ENCODE measurements at regions not wholly inside any gene's neighbourhood (a gene's known extent, or its start where the extent isn't known, plus 50 kb on each side); places are given as distances from the start of the nearest gene placed in this dataset.
"Not testable (repeated sequence)": the region's sequence is repeated elsewhere in the genome, so short reads cannot be mapped to it uniquely, and the experiment has no call there.

DNA sequence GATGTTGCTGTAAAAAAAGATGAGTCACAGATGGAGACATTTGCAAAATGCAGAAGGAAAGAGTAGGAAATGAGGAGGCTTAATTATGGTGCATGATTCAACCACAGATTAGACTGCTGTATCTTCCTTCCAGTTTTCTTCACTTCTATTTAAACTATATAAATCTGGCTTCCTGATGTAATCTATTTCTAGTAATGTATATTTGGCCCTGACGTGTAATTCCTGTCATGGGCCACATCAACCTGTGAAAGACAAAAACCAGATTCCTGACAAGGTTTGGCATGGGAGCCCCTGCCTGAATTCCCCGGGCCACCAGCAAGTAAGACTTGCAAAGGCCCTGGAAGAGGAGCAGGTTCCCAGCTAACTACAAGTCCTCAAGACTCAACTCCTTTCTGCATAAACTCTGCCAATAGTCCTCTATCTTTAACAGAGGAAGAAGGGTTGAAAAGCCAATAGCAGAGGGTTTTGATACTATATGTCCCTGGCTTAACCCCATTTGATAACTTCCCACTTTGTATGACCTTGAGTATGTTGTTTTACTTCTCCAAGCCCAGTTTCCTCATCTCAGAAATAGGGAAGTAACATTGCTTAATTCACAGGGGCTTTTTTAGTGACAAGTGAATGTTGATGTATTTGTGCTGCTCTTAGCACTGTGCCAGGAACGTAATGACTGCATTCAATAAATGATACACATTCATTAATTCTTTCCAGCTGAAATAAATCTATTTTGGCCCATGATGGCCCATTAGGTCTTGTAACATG, 172.7 kb downstream of the SPRY2 start:
- DNase-seq, result no peak

- no peak for DNase-seq
These were observed 174.6 kb downstream of the SPRY2 start for GRCh38 chr13:80166352-80166751.

- no peak for DNase-seq
These were observed 176.5 kb downstream of the SPRY2 start for GRCh38 chr13:80164462-80164861.

GRCh38 chr13:80161896-80162295, 179.0 kb downstream of the SPRY2 start:
- DNase-seq, result no peak

DNA sequence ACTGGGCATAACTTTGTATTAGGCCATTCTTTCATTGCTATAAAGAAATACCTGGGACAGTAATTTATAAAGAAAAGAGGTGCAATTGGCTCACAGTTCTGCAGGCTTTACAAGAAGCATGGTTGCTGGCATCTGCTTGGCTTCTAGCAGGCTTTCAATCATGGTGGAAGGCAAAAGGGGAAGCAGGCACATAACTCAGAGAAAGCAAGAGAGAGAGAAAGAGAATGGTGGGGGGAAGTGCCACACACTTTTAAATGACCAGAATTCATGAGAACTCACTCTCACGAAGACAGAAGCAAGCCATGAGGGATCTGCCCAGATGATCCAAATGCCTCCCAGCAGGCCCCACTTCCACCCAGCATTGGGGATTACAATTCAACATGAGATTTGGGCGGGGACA, 179.7 kb downstream of the SPRY2 start:
- no peak for DNase-seq

GRCh38 chr13:80160110-80160509, 180.8 kb downstream of the SPRY2 start:
- DNase-seq, result no peak

DNA sequence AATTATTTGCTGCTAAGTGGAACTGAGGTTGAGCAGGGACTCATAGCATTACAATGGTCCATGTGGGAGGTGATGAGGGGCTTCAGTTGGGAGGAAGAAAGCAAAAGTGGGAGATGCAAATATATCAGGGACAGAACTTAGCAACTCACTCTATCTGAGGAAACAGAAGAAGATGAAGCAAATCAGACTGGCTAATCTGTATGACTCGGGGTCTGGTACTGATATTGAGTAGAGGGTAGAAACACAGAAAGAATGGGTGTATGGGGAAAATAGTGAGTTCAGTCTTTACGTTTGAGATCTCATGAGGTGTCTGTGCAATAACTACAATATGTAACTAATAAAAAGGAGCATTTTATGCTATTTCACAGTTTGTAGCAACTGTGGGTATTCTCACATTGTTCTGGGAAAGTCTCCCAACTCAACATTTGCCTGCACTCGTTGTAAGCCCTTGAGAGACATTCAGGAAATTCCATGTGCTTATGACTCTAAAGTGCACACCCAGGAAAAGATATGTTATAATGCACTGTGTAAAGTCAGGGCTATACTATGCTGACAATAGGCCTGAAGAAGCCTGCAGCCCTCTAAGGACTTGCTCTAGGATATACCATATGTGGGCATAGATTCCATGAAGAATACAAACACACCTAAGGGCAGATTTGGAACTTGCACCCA, 183.5 kb downstream of the SPRY2 start:
- DNase-seq, result no peak

- DNase-seq, result not testable (repeated sequence)
These were observed 188.8 kb downstream of the SPRY2 start for GRCh38 chr13:80152142-80152541.

- DNase-seq, result no peak
These were observed 189.9 kb downstream of the SPRY2 start for GRCh38 chr13:80151016-80151415.

DNA sequence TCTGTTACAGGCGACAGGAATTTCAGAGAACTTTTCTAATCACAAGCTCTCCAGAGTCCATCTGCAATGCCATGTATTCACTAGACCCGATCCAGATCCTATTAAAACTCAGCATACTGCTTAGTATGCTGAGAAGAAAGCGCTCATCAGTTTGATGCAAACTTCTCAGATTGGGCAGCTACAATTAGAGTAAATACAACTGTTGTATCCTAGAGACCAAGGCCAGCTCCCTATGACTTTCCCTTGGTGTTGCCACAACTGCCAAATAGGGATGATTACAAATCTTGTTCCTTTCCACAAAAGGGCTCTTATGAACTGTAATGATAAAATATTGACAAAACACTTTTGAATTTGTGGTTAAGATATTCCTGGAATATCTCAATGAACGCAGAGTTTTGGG, 191.2 kb downstream of the SPRY2 start:
- DNase-seq, result no peak

GRCh38 chr13:80145171-80145690, 195.7 kb downstream of the SPRY2 start:
- no peak for DNase-seq

DNA sequence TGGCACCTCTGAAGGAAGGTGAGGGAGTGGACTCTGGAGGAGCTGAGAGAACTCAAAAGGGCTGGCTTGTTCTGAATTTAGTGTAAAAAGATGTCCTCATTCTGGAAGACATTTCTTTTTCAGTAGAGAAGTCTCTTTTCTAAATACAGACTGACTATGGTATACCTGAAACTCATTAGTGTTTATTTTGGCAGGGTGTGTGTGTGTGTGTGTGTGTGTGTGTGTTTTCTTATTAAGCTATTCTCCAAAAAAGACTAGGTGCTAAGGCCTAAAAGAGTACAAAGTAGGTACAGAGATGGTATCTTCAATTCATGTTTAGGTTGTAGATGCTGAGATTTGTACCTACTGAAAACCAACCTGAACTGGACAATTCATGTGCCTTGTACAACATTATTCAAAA, 196.4 kb downstream of the SPRY2 start:
- no peak for DNase-seq

GRCh38 chr13:80141123-80141849, 199.6 kb downstream of the SPRY2 start:
- DNase-seq, result no peak

DNA sequence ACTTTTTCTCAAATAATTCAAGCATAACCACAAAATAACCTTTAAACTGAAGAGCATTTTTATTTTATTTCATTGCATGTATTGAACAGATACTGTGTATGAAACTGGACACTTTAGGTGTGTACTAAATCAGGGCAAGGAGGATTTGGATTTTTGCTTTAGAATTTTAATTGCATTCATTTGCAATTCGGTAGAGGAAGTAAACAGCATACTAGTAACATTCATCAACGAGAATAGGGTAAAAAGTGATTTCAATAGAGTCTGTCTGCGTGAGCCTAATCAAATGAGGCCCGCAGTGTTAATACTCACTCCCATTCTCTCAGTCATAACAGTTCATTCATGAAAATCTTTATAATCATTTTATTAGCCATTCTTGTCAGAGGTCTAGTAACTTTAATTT, 200.2 kb downstream of the SPRY2 start:
- no peak for DNase-seq

GRCh38 chr13:80139196-80139595, 201.7 kb downstream of the SPRY2 start:
- DNase-seq, result no peak

DNA sequence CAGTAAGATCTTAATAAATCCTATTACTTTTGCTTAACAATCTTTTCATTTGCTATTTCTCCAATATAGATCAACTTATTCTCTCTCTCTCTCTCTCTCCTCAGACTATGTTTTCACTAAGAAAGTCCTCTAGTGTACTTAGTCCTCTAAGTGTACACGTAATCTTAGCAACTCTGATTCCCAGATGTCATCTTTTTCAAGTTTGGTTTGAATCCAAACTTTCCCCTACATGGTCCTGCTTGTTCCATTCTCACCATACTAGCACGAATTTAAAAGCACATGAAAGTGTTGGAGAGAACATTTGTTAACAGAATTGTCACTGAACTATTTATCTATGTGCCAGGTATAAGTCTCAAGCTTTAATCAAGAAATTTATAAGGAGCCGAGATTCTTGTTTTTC, 202.9 kb downstream of the SPRY2 start:
- DNase-seq, result no peak

DNA sequence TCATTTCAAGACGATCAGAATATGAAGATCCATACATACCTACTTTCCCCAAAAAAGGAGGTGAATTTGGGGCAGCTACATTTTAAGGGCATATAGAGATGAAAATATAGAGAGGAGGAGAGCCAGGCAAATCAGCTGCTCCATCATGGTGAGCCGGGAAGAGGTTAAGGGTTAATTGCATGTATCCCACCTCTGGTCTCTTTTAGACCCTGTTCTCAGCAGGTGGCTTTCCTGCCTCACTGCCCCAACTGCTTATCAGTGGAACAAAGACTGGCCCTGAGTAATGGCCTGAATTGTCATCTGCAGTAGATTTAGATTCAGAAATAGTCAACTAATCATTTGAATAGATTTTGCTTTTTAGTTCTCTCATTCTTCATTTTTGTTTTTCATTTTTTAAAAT, 206.6 kb downstream of the SPRY2 start:
- no peak for DNase-seq

DNA sequence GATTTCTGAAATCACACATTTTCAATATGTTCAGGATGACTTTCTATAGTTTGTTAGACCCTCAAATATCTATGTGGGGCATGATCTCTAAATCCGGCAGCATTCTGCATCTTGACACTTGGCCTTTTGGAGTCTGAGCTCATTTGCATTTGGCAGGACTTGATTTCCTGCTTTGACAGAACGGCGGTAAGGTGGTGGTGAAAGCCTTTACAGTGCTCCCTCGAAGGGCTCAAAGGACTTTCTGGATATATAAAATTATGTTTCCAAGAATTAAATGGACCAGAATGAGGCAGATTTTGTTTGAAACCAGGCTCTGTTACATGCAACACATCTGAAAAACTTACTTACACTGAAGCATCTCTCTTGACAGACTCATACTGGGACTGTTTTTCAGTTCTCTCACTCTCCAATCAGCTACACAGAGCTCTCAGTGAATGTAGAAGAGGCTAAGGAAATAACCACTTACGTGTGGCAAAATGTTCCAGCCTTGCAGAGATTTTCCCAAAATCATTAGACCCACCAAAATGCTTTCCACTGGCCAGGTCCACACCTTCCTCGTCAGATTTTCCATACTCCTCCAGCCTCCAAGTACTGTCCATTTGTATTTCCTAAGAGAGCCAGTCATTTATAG, 207.2 kb downstream of the SPRY2 start:
- DNase-seq, result no peak

DNA sequence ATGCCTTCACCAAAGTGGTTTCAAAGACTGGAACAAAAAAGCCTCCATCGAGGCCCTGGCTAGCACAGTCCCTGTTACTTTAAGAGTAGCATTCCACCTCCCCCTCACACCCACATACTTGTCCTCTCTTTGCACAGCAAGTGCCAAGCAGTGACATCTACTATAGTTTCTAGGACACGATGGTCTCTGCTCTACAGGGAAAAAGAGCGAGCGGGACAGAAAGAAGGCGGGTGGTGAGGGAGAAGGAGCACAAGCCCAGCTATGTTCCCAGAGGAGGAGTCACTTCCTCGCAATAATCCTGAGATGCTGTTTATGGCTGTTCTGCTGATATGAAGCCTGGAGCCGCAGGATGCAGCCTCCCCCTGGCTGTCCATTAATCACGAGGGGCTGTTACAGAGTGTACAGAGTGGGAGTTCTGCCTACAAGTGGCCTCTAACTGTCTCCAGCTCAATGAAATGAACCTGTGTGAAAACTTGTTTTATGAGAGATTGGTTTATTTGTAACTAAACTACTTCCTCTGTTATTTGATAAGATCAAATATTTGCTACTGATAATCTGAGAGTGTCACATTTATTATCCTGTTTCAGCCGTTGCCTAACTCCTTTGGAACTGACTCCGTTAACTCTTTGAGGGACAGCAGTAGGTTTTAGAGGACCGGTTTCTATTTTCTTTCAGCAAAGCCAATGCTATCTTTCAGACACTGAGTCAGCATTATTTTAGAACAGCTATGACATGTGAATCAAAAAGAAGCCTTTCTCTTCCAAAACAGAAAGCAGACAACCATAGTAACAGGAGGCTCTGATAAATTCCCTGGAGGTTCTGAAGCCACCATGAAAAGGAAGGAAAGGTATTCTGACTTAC, 208.0 kb downstream of the SPRY2 start:
- DNase-seq, result no peak

GRCh38 chr13:80131204-80131603, 209.7 kb downstream of the SPRY2 start:
- DNase-seq, result no peak

DNA sequence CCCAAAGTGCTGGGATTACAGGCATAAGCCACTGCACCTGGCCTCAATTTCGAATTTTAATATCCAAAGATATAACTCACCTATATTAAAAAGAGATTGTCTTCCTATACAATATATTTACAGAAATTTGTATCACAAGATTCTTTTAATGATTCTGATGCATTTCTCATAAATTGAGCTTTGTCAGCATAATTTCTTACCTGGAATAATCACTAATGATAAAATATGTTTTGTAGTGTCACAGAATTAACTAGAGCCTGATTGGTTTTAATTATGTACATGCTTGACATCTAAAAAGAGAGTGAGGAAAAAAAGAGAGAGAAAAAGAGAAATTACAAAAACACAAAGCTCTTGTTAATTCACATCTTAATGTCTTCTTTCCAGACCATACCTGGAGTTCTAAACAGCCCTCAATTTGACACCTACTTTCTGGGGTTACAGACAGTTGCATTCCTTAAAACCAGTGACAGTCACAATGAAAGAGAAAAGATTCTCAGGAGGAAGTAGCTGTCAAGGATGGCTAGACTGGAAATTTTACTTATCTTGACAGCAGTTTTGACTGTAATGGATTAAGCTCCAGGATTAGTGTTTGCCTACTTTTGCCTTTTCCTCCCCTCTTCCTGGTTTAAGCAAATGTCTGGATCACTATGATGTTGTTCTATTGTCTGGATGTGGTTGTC, 214.4 kb downstream of the SPRY2 start:
- DNase-seq, result no peak

DNA sequence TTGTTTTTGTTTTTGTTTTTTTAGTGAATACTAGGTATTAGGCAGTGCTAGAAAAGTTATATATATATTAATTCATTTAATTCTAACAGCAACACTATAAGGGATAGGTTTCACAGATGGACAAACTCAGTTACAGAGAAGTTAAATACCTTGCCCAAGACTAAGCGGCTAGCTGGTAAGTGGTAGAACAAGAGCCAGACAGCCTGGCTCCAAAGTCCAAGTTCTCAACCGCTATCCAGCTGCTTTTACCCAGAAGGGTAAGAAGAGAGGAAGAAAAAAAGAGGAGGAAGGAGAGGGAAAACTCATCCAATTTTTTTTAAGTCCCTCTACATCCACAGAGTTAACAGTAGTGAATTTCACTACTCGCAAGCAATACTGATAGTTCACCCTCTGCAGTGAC, 217.0 kb downstream of the SPRY2 start:
- no peak for DNase-seq

Measured in stimulated activated naive CD4-positive, alpha-beta T cell treated with Interleukin-2 at 50 U/mL for 16 hours (primary cell).